Amniotic epithelial cell (primary cell): ENCODE measurements at regions not wholly inside any gene's neighbourhood (a gene's known extent, or its start where the extent isn't known, plus 50 kb on each side); places are given as distances from the start of the nearest gene placed in this dataset.

Experiments
- DNase-seq: peaks from one replicate; pipeline ENCODE4 v3.0.0-alpha.2; 2010; ENCODE audit warnings: low read depth

DNA sequence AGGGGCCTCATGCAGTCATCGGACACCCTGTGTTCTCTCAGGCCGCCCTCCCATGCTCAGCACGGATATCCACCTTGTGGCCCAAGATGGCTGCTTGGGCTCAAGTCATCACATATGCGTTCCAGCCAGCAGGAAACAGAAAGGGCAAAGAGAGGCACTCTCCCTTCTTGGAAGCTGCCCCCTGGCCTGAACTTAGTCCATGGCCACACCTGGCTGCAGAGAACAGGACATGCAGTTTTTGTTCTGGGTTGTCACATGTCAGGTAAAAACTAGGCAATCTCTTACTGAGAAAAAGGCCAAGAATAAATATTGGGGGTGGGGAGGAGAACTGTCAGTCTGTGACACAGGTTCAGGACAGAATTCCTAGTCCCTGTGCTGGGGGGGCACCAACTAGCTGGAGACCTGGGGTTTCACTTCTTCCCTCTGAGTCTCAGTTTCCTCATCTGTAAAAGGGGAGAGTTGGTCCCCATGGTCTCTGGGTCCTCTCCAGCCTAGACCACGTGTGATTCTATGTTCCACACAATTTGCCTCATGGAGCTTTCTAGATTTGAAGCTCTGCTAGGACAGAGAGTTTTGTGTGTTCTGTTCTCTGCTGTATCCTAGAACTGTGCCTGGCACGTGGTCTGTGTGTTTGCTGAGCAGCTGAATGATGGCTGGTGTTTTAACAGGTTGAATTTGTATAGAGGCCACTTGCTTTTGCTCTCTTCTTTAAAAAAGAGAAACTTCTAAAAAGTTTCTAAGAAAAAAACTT is 107.2 kb upstream of the ANO1 start:
- DNase-seq: no peak

DNA sequence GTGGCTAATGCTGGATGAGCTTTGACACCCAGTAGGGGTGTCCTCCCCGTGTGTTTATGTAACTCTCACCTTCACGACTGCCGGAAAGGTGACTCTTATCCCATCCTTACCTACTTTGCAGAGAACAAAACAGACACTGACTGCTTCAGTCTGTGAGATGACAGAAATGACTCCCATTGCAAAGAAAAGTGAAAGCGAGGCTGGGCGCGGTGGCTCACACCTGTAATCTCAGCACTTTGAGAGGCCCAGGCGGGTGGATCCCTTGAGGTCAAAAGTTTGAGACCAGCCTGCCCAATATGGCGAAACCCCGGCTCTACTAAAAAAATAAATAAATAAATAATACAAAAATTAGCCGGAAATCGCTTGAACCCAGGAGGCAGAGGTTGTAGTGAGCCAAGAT is 106.4 kb upstream of the ANO1 start:
- DNase-seq: no peak

DNA sequence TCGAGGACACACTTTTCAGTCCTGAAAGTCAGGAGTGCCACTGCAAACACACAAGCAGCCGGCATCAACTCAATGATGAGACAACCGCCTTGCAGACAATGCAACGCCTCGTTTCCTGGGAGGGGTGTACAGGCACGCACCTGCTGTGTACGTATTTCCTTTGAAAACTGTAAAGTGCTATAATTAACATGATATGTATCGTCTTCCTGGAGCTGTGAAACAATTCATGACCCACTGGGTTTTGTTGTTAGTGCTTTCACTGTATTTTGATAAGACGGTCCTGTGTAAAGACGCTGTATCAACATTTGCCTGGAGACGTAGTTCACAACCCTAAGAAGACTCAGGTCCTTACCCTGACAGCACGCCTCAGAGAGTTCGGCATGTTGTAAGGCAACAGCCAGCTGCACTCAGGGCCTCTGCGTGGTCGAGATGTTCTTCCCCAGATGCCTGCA is 105.7 kb upstream of the ANO1 start:
- DNase-seq: no peak

DNA sequence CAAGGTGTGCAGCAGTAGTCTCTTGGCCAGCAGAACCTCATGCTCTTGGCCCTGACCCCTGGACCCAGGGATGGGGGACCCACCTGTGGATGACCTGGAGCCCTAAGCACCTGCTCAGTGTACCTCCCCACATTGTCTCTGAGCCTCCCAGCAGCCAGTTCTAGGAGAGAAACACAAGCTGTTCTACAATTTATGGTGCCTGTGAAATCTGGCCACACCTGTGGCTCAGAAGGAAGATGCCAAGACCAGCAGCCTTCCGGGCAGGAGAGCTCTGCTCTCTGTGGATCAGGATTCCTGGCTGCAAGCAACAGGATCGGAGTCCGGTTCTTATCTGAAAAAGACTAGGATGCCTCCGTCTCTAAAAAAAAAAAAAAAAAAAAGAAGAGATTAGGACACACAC is 103.6 kb upstream of the ANO1 start:
- DNase-seq: no peak

DNA sequence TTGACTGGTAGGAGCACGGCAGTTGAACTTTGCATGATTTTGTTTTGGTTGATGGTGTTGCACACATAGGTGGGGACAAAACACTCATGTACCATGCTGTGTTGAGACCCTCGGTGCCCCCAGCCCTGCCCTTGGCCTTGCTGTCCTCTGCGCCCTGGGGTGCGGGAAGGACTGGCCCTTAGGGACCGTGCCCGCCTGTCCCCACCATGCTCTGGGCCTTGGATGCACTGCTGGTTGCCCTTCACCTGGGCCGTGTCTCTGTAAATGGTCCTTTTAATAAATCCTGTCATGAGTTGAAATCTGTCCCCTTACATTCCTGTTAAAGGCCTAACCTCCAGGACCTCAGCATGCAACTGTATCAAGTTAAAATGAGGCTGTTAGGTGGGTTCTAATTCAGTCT is 102.3 kb upstream of the ANO1 start:
- DNase-seq: no peak

DNA sequence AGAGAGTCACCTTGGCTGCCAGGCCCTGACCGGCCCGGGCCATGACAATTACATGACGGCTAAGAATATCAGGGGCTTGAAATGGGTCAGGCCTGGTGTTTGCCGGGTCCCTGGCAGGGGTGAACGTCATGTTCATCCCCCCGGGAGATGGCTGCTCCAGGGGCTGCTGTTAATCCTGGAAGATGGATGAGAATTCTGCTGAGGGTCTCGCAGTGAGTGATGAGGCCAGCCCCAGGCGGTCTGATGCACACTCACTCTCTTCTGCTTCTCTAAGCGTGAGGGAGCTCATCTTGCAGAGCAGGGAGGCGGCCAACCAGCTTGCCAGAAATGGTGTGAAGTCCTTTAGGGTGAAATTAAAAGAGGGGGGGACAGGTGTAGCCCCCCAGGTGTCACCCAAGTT is 101.3 kb upstream of the ANO1 start:
- DNase-seq: no peak

DNA sequence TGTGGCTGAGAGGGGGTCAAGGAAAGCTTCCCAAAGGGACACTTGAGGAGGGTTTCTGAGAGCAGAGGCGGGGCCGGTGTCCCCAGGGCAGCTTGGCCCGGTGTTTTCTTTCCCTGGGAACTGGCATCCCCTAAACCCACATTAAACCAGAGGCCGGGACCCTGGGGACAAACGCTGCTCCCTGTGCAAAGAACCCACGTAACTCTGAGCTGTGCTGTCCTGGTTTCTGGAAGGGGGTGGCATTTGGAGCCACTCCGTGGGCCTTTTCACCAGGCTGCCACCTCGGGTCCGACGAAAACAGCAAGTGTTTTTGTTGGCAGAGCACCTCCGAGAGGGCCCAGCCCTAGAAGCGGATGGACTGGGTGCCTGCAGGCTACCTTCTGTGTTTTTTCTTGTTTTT is 100.2 kb upstream of the ANO1 start:
- no peak for DNase-seq

DNA sequence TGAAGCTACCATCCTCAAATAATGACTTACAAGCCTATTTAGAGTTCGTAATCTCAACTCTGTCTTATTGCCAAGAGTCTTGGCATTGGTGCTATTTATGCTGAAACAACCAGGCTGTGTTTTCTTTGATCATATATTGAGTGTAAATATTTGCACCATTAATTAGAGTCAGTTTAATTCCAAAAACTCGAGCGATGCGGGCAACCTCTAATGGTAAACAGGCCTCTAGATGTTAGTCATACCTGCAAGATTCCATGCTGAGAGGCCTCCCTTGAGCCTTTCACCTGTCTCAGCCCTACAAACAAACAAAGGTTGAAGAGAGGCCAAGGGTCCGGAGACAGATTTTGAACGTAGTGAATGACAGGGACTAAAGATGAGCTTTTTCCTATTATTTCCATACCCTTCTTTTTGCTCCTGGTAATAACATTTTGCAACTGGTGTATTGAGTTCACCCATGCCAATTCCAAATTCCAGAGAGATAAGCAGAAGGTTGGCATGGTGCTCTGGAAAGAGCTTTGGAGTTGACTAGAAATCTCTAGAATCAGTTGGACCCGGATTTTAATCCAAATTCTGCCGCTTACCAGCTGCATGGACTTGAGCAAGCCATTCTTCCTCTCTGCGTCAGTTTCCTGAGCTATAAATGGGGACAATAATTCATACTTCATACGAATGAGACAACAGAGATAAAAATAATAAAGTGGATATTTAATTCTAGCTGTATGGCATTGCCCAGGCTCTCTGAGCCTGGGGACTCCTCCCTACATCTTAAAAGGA is 99.1 kb upstream of the ANO1 start:
- DNase-seq: no peak

DNA sequence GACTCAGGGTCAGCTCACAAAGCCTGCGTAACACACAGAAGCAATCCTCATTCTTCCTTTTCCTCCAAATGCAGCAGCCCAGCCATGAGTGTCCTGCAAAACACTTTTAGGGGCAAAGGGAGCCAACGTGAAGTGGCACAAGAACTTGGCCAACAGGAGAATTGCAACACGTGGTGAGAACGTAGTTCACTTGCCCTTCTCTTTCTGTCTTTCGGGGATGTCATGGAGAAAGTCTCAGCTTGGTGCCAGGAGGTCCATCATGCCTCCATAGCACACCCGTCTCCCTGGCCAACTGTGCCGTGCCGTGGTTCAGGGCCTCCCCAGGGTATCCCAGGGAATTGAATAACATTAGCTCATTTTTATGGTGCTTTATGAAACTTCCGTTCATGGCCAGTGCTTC is 98.5 kb upstream of the ANO1 start:
- DNase-seq: no peak

DNA sequence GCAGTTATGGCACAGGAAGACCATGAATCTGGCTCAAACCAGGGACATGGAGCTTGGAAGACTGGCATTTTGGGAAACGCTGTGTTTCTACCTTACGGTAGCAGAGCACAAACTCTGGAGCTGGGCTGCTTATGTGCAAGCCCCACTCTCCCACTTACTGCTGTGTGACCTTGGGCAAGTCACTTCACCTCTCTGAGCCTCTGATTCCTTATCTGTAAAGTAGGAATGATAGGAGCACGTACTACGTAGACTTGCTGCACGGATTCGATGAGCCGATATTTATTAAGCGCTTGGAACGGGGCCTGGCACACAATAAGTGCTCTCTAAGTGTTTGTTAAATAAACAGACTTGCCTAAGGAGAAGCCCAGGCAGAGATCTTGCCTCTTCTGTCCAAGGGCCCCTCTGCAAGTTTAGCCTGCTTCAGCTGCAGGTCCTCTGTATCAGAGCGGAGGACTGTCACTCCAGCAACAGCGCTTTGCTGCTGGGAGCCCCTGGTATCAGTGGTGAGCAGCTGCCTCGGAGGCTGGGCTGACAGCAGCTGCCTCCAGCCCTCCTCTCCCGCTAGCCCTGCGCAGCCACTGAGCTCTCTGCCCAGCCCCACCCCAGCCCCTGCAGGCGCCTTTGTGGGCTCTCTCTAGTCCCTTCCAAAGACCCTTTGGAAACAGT is 96.9 kb upstream of the ANO1 start:
- DNase-seq: no peak

DNA sequence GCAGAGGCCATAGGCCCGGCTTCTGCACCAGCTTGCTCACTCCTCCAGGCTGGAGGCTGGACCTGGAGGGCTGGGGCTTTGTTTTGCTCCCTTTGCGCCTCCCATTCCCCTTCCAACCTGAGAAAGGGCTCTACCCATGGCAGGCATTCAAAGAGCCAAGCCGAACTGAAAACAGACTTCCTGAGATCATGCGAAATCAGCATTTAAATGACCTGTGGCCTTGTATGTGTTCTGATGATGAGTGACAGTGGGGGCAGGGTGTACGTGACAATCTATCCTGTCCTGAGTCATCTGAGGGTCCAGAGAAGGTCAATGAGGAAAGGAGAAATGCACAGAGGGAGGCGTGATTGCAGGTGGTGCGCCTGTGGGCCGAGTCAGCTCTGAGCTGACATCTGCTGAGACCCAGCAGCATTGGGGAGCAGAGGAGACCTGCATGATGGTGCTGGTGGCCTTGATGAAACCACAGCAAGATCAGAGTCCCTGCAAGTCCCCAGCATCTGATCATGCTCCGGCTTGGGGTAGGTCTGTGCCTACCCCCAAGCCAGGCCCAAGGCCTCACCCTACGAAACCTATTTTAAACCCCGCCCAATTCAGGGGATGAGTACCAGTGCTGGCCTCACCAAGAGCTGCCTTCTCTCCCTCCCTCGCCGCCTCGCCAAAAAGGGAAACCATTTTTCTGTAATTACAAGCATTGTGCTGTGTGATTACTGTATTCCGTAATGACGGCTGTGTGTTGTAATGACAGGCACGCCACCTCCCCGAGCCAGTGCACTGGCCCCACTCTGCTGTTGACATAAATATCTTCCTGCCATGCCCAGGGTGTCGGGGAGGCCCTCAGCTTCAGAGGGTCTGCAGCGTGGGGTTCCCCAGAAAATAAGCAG is 95.2 kb upstream of the ANO1 start:
- no peak for DNase-seq

DNA sequence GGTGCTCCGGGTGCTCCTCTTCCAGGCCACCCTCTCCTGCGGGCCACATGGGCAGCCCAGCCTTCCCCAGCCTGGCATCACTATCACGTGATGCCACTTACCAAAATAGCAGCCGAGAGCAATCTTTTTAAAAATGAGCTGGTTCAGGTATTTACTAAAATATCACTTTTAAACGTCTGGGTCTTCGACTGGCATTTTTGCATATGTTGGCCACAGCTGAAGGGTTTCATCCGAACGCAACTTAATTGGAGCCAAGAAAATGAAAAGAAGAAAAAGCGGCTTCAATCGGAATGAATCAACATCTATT is 94.6 kb upstream of the ANO1 start:
- DNase-seq: no peak

DNA sequence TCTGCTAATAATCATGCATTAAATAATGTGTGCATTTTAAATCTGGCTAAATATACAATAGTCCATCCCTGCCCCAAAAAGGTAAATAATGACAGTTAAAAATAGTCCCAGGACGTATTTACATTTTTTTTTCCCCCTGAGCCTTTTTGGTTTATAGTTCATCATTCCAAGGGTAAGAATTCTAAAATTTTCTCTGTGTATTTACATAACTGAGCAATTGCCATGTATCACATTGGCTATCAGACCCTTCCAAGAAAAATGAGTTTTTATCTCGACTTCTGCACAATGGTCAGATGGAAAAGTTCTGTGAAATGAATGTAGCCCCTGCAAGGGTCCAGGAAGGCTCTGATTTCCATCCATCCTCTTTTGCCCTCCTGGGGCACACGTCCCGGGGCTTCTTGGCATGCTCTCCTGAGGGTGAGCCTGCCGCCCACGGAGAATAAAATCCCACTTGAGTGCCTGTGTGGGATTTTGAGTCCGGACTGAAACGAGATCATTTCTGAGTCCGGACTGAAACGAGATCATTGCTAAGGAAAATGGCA is 94.1 kb upstream of the ANO1 start:
- DNase-seq: no peak

DNA sequence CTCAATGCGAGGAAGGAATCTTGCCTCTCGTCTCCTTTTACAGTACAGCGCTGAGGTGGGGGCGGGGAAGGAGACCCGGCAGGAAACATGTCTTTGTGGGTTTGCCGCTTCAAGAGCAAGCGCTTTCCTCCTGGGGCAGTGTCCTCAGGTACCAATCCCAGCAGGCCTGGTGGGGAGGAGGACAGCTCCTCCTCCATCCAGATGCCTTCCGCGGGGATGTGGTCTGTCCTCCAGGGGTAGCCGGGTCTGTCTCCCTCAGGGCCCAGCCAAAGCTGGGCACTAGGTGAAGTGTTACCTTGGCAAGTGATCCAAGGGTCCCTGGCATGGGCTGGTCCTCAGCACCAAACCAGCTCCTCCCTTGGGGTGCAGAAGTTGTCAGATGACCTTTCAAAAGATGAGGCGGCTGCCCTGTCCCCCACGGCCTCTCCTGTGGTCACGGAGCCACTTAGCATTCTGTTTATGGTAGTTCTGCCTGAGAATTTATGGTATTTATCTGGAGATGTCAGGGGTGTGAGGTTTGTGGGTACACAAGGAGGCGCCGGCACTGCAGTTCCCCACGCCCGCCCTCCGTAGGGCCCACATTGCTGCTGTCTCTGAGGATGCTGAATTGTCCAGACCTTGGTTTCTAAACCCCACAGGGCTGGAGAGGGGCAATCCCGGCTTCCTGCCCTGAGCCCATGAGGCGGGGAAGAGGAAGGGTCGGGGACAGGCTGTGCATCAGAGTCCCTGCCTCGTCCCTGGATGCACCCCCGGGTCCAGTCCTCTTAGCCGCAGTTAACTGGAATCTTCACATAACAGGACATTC is 93.5 kb upstream of the ANO1 start:
- no peak for DNase-seq

DNA sequence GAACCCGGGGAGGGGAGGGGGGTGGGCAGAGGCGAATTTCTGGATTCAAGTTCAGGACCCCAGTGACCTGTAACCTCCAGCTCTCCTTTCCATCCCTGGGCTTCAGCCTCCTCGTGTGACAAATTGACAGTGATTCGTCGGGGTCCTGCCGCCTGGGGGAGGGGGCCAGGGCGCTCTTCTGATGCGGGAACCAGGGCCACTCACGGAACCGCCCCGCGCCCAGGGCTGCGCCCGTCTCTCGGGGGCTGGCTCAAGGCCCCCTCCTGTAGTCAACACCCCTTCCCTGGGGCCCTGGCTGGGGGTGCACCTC is 92.8 kb upstream of the ANO1 start:
- DNase-seq: no peak

DNA sequence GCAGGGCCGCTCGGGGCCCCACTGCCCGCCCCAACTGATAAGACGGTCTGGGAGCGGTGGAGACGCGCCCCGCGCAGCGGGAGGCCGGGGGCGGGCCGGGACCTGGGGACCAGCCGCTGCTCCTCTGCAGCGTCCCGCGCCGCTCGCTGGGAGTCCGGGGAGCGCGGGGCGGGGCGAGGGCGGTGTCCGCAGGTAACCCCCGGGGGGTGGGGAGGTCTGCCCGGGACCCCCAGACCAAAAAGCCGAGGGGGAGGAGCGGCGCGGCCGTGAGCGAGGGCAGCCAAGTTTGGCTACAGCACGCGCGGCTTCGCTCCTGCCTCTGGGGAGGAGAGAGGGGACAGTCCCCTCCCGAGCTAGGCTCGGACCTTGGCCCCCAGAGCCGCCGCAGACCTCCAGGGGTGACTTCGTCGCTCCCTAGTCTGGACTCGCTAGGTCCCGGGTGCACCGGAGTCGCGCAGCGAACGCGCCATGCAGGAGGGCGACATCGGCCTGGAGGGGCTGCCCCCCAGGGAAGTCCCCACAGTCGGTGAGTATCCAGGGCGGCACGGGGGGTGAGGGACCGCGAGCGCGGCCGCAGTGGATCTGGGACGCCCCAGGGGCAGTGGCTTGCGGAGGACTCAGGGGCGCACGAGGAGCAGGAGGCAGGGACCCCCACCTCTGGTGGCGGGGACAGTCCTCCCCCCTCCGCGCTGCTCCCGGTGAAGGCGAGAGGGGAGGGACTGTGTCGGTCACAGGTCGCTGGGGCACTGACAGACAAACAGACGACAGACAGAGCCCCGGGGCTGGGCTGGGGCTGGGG is 92.3 kb upstream of the ANO1 start:
- no peak for DNase-seq

DNA sequence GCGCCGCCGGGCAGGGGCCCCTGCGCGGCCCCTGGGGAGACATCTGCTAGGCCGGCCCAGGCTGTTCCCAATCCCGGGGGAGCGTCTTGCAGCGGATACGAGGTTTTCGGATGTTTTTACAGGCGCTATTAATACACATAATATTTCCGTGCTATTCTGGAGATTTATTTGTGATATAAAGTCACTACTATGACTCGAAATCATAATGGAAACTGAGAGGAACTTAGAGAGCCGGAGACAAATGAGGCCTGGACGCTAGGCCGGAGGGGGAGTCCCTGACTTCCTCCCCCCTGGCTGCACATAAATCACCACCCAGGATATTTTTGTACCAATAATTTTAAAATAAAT is 91.7 kb upstream of the ANO1 start:
- no peak for DNase-seq

DNA sequence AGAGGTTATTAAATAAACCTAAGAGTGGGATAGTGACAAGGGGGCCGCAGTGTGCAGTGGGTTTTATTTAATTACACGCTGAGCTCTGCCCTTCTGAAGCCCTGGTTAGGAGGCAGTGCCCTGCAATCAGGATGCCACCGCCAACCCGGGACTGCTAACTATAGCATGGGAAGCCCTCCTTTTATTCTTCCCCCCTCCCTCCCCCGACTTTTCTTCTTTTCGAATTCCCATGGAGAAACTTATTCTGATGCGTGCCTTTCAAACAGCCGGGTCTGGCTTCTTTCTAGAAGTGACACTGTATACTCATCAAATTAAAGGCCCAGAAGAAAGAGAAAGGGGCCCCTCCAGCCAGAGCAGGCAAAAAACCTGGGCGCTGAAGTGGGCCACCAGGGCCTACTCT is 91.3 kb upstream of the ANO1 start:
- DNase-seq: no peak

DNA sequence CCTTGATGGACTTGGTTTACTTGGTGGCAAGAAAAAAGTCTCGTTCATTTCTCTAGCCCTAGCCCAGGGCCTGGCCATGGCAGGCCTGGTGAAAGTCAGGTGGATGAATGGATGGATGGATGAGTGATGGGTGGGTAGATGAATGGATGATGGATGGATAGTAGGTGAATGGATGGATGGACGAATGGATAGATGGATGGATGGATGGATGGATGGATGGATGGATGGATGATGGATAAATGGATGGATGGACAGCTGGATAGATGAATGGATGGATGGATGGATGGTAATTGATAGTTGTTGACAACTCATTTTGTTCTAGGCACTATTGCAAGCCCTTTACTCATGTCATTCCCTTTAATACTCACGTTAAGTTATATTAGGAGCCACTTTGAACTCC is 86.1 kb upstream of the ANO1 start:
- DNase-seq: no peak

DNA sequence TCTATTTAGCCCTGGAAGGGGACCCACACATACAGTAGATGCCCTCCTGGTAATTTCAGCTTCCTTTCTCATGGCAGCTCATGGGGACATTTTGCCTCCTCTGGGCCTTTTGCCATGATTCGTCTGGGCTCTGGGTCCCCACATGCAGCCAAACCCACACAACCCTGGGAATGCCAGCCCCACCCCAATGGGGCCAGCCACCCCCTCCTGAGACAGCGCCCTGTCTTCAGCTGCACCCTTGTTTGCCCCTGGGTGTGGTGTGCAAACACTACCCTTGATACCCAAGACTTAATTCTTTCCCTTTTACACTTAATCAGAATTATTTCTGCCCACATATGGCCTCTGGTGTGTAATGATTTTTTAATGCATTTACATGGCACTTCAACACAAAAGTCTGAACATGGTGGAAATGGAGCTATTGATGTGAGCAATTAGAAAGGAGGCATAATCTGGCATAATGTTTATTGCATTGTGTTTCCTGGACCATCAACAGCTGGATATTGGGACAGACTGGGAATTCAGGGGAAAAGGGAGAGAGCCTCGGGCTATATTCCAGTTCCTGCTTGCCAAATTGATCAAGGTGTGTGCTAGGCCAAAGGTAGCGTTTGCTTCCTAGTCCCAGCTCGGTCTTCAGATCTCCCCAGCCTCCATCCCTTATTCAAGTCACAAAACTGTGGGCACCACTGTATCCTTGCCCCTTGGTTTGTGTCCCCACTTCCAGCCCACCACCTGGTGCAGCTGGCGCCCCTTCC is 85.0 kb upstream of the ANO1 start:
- no peak for DNase-seq
